NCI-H2227 (cell line): ENCODE measurements at regions not wholly inside any gene's neighbourhood (a gene's known extent, or its start where the extent isn't known, plus 50 kb on each side); places are given as distances from the start of the nearest gene placed in this dataset.

Experiments
- DNase-seq: peaks from one replicate; lab custom pipeline; 2025; ENCODE audit not compliant: unreplicated experiment; lab: John Stamatoyannopoulos, UW

GRCh38 chr1:72357411-72357810 is 75.1 kb upstream of the NEGR1 start:
- no peak for DNase-seq

- no peak for DNase-seq
These were observed 73.6 kb upstream of the NEGR1 start for GRCh38 chr1:72355899-72356298.

- DNase-seq: no peak
These were observed 59.3 kb upstream of the NEGR1 start for GRCh38 chr1:72341661-72342060.

DNA sequence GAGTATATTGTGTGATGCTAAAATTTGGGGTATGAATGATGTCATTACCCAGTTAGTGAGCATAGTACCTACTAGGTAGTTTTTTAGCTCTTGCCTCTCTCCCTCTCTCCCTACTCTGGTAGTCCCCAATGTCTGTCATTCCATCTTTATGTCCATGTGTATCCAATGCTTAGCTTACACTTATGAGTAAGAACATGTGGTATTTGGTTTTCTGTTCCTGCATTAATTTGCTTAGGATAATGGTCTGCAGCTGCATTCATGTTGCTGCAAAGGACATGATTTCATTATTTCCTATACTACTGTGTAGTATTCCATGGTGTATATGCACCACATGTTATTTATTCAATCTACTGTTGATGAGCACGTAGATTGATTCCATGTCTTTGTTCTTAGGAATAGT is 54.4 kb upstream of the NEGR1 start:
- no peak for DNase-seq
